ENCODE measurements at regions not wholly inside any gene's neighbourhood (a gene's known extent, or its start where the extent isn't known, plus 50 kb on each side); places are given as distances from the start of the nearest gene placed in this dataset.

GRCh38 chr16:86240716-86241363 lies 269.5 kb upstream of the FOXF1 start:
- no TSS peak for BruUV-seq (replicated peaks)
- CTCF ChIA-PET, result no interaction called here

DNA sequence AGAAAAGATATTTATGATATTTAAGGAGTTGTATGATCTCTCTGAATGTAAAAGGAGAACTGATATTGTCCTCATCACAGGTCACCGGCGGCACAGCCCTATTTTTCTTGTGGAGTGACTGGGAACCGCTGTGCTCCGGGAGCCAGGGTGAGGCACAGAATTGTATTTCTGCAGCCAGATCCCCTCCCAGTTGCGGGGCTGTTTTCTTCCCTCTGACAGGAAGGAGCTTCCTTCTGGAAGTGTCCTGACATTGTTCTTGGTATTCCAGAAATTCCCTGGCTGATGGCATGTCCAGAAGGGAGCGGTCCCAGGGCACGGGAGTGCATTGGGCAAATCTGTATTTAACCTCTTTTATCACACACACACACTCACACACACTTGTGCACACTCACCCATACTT lies 268.6 kb upstream of the FOXF1 start:
- no peak overlapping the region for H2AFZ ChIP-seq
- no peak for TF ChIP-seq CTCF (conservative IDR thresholded peaks at IDR 0.05)
- TF ChIP-seq EZH2 (IDR thresholded peaks at IDR 0.05; ENCODE audit: low read depth), result no peak
- no peaks in the 10 kb centered on the region for H3K9me3 ChIP-seq (ENCODE audit: insufficient read depth, low read depth)
- no peaks in the 10 kb centered on the region for H3K36me3 ChIP-seq (ENCODE audit: low read depth)
- ChIA-PET CTCF (no interaction called here), POLR2A (ENCODE audit: unreplicated experiment) (no interaction called here)
- intact Hi-C loops (cut with micrococcal nuclease; ENCODE audit: unreplicated experiment), result no loop called here
- H3K4me2 ChIP-seq, result no peak overlapping the region
- H3K27me3 ChIP-seq (ENCODE audit: insufficient read depth, low read depth), result peaks cover 65% of the 10 kb centered on the region
- no peaks in the 10 kb centered on the region for H3K9me2 ChIP-seq (ENCODE audit: insufficient read depth)
- no TSS peak for BruUV-seq (replicated peaks)
- no peaks in the 10 kb centered on the region for H3K79me2 ChIP-seq (ENCODE audit: low read depth)
- H3K27ac ChIP-seq, result no peak overlapping the region
- H3K4me1 ChIP-seq (replicated peaks; ENCODE audit: insufficient read depth), result no peaks in the 10 kb centered on the region
- H4K20me1 ChIP-seq (ENCODE audit: insufficient read depth), result peaks cover 5% of the 10 kb centered on the region; the same call in 1 of the 2 replicates
- DNase-seq, result no peak
- H3K4me3 ChIP-seq, result no peak overlapping the region
- H3F3A ChIP-seq (ENCODE audit: insufficient read depth, low read depth), result no peaks in the 10 kb centered on the region

More at GRCh38 chr16:86240716-86241363, 269.5 kb upstream of the FOXF1 start:
- no peaks in the 10 kb centered on the region for H3K36me3 ChIP-seq (ENCODE audit: low read depth)
- H2AFZ ChIP-seq, result no peak overlapping the region
- POLR2A ChIA-PET (ENCODE audit: unreplicated experiment), result no interaction called here
- peaks cover 5% of the 10 kb centered on the region; the same call in 1 of the 2 replicates for H4K20me1 ChIP-seq (ENCODE audit: insufficient read depth)
- no peaks in the 10 kb centered on the region for H3K4me1 ChIP-seq (replicated peaks; ENCODE audit: insufficient read depth)
- no peak overlapping the region for H3K4me3 ChIP-seq
- peaks cover 57% of the 10 kb centered on the region for H3K27me3 ChIP-seq (ENCODE audit: insufficient read depth, low read depth)
- intact Hi-C loops (cut with micrococcal nuclease; ENCODE audit: unreplicated experiment), result no loop called here
- TF ChIP-seq CTCF (conservative IDR thresholded peaks at IDR 0.05), result no peak
- no peak for TF ChIP-seq EZH2 (IDR thresholded peaks at IDR 0.05; ENCODE audit: low read depth)
- no peaks in the 10 kb centered on the region for H3F3A ChIP-seq (ENCODE audit: insufficient read depth, low read depth)
- H3K27ac ChIP-seq, result no peak overlapping the region
- H3K4me2 ChIP-seq, result no peak overlapping the region
- no peaks in the 10 kb centered on the region for H3K79me2 ChIP-seq (ENCODE audit: low read depth)
- no peaks in the 10 kb centered on the region for H3K9me2 ChIP-seq (ENCODE audit: insufficient read depth)
- DNase-seq, result no peak
- H3K9me3 ChIP-seq (ENCODE audit: insufficient read depth, low read depth), result no peaks in the 10 kb centered on the region

DNA sequence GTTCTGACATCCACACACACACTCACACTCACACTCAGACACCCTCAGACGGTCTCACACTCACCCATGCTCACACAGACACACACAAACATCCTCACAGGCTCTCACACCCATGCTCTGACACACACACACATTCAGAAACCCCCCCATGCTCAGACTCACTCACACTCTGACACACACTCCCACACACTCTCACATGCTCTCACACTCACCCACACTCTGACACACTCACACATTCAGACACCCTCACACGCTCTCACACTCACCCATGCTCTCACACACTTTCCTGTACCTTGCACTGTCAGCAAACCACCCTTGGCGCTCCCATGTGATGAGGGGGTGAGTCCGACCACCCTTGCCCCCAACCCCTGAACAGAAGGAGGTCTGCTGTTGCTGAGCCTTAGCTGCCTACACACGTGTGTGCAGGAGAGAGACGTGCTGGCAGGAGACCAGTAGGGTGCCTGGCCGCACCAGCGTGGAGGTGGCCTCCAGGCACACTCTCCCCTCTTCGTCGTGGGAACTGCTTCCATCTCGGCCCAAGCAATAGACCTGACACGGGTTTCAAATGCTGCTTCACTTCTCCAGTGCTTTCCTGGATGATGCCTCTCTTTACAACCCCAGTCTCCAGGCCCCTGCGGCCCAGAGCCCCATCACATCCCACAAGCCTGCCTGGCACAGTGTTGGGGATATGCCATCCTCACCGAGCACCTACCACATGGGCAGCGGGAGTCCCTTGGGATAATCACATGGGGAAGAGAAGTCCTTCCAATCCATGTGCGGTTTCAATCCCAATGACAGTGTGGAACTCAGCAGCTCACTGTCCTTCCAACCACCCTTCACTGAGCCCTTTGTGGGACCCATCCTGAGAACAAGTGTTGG lies 267.8 kb upstream of the FOXF1 start:
- CTCF ChIA-PET, result no interaction called here
- no peak overlapping the region for H2AFZ ChIP-seq

More for the DNA sequence above, 267.8 kb upstream of the FOXF1 start:
- H4K20me1 ChIP-seq (ENCODE audit: insufficient read depth), result peaks cover 5% of the 10 kb centered on the region; the same call in 1 of the 2 replicates
- no peak overlapping the region for H3K4me2 ChIP-seq
- DNase-seq, result no peak
- no TSS peak for BruUV-seq (replicated peaks)
- H3K9me3 ChIP-seq (ENCODE audit: insufficient read depth, low read depth), result no peaks in the 10 kb centered on the region
- TF ChIP-seq EZH2 (IDR thresholded peaks at IDR 0.05; ENCODE audit: low read depth) (no peak), CTCF (conservative IDR thresholded peaks at IDR 0.05) (no peak)
- peaks cover 73% of the 10 kb centered on the region for H3K27me3 ChIP-seq (ENCODE audit: insufficient read depth, low read depth)
- intact Hi-C loops (cut with micrococcal nuclease; ENCODE audit: unreplicated experiment), result no loop called here
- no peak overlapping the region for H3K27ac ChIP-seq
- H3F3A ChIP-seq (ENCODE audit: insufficient read depth, low read depth), result no peaks in the 10 kb centered on the region
- no peak overlapping the region for H3K4me3 ChIP-seq
- no peaks in the 10 kb centered on the region for H3K9me2 ChIP-seq (ENCODE audit: insufficient read depth)
- H3K4me1 ChIP-seq (replicated peaks; ENCODE audit: insufficient read depth), result no peaks in the 10 kb centered on the region
- POLR2A ChIA-PET (ENCODE audit: unreplicated experiment), result no interaction called here
- no peaks in the 10 kb centered on the region for H3K36me3 ChIP-seq (ENCODE audit: low read depth)
- no peaks in the 10 kb centered on the region for H3K79me2 ChIP-seq (ENCODE audit: low read depth)

Data from PC-9 (cell line).